Upper lobe of right lung (tissue), 1 donor: ENCODE measurements at regions not wholly inside any gene's neighbourhood (a gene's known extent, or its start where the extent isn't known, plus 50 kb on each side); places are given as distances from the start of the nearest gene placed in this dataset.

ENCODE experiments used
- ATAC-seq: fragments of 200-7000 bp; cut with Tn5 transposase; one replicate; pipeline ENCODE4 v1.9.1; 2020; ENCODE audit warnings: mild to moderate bottlenecking, moderate library complexity
- DNase-seq: peaks from one replicate; pipeline ENCODE4 v3.0.0-alpha.2; 2020
- H3K27ac ChIP-seq: fragments of 200-600 bp; one replicate; pipeline ENCODE4 v1.8.0; 2022
- H3K27me3 ChIP-seq: fragments of 200-600 bp; one replicate; pipeline ENCODE4 v1.8.0; 2022; ENCODE audit warnings: mild to moderate bottlenecking
- H3K36me3 ChIP-seq: fragments of 200-600 bp; one replicate; pipeline ENCODE4 v1.8.0; 2022
- H3K4me1 ChIP-seq: fragments of 200-600 bp; one replicate; pipeline ENCODE4 v1.8.0; 2022
- H3K4me3 ChIP-seq: fragments of 200-600 bp; one replicate; pipeline ENCODE4 v1.8.0; 2022; ENCODE audit warnings: mild to moderate bottlenecking
- H3K9me3 ChIP-seq: fragments of 200-600 bp; one replicate; pipeline ENCODE4 v1.8.0; 2022
- intact Hi-C: fragments of 100-400 bp; cut with DNase I; formaldehyde crosslinking; loops from one replicate; pipeline ENCODE4 v1.11.0; 2022
- TF ChIP-seq, protein P1 (sequence below): fragments of 200-600 bp; IDR thresholded peaks from one replicate; pipeline ENCODE4 v1.8.0; 2022; ENCODE audit warnings: antibody characterized with exemption
- donor health status: DM: no; HTN: yes; CAD: no; lungs with severe emphysema.

DNA sequence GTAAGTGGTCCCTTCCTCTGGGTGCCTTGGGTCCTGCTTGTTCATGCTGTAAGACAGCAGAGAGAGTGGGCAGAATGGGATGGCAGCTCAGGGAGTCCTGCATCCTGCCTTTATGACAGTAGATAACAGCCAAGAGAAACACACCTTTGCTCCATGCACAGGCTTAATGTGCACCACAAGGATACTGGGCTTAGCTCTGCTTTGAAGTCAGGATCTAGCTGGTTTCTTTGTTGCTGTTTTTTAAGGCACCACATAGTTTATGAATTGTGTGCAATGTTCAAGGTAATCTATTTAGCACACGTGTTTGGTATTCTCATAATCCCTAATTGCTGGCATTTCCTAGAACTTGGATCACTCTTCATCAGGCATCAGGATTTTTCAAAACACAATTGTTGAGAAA is 239.5 kb upstream of the DCN start:
- TF ChIP-seq, protein P1, sequence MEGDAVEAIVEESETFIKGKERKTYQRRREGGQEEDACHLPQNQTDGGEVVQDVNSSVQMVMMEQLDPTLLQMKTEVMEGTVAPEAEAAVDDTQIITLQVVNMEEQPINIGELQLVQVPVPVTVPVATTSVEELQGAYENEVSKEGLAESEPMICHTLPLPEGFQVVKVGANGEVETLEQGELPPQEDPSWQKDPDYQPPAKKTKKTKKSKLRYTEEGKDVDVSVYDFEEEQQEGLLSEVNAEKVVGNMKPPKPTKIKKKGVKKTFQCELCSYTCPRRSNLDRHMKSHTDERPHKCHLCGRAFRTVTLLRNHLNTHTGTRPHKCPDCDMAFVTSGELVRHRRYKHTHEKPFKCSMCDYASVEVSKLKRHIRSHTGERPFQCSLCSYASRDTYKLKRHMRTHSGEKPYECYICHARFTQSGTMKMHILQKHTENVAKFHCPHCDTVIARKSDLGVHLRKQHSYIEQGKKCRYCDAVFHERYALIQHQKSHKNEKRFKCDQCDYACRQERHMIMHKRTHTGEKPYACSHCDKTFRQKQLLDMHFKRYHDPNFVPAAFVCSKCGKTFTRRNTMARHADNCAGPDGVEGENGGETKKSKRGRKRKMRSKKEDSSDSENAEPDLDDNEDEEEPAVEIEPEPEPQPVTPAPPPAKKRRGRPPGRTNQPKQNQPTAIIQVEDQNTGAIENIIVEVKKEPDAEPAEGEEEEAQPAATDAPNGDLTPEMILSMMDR, result no peak
- H3K4me1 ChIP-seq, result no peaks in the 10 kb centered on the region
- no peak overlapping the region for H3K4me3 ChIP-seq
- ATAC-seq, result no peak
- H3K27me3 ChIP-seq, result no peaks in the 10 kb centered on the region
- no peaks in the 10 kb centered on the region for H3K9me3 ChIP-seq
- H3K36me3 ChIP-seq, result no peaks in the 10 kb centered on the region
- intact Hi-C loops, result no loop called here
- no peak overlapping the region for H3K27ac ChIP-seq
- no peak for DNase-seq

GRCh38 chr12:91419809-91420208 is 237.2 kb upstream of the DCN start:
- H3K9me3 ChIP-seq, result no peaks in the 10 kb centered on the region
- ATAC-seq (no peak), DNase-seq (no peak)
- no peak overlapping the region for H3K27ac ChIP-seq
- no peaks in the 10 kb centered on the region for H3K36me3 ChIP-seq
- H3K27me3 ChIP-seq, result no peaks in the 10 kb centered on the region
- intact Hi-C loops, result no loop called here
- TF ChIP-seq, protein P1, result no peak
- H3K4me1 ChIP-seq, result no peaks in the 10 kb centered on the region
- no peak overlapping the region for H3K4me3 ChIP-seq

DNA sequence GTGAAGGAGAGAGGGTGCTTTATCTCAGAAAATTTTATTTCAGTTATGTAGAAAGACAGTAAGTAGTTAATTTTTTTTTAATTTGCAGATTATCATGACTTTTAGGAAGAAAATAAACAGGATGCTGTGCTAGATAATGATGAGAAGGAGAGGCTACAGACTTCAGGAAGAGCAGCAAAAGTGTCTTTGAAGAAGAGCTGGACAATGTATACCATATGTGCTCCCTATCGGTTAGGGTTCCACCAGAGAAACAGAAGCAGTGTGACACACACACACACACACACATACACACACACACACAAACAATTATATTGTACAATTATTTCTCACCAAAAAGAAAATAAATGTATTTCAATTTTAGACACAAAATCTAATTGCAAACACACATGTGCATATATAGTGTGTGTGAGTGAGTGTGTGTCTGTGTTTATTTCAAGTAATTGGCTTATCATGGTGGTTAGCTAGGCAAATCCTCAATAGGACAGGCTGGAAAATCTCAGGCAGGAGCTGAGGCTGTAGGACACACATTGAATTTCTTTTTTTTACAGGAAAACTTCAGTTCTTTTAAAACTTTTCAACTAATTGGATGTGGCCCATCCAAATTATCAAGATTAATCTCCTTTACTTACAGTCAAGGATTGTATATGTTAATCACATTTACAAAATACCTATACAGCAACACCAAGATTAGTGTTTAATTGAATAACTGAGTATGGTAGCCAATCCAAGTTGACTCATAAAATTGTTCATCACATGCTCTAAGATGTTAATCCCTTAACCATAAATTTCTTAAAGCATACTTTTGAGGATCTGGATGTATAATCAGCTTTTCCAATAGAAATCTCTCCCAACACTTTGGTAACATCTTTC is 235.8 kb upstream of the DCN start:
- DNase-seq, result no peak
- no peaks in the 10 kb centered on the region for H3K36me3 ChIP-seq
- H3K27ac ChIP-seq, result no peak overlapping the region
- TF ChIP-seq, protein P1, result no peak
- no peak overlapping the region for H3K4me3 ChIP-seq
- no peaks in the 10 kb centered on the region for H3K4me1 ChIP-seq
- H3K9me3 ChIP-seq, result no peaks in the 10 kb centered on the region
- H3K27me3 ChIP-seq, result no peaks in the 10 kb centered on the region
- intact Hi-C loops, result no loop called here
- ATAC-seq, result no peak

GRCh38 chr12:91417650-91418049 is 235.0 kb upstream of the DCN start:
- TF ChIP-seq, protein P1, result no peak
- H3K9me3 ChIP-seq, result no peaks in the 10 kb centered on the region
- H3K4me3 ChIP-seq, result no peak overlapping the region
- ATAC-seq, result no peak
- no peaks in the 10 kb centered on the region for H3K36me3 ChIP-seq
- H3K4me1 ChIP-seq, result no peaks in the 10 kb centered on the region
- no peak for DNase-seq
- intact Hi-C loops, result no loop called here
- H3K27me3 ChIP-seq, result no peaks in the 10 kb centered on the region
- no peak overlapping the region for H3K27ac ChIP-seq

- TF ChIP-seq, protein P1, result no peak
- intact Hi-C loops, result no loop called here
- DNase-seq (no peak), ATAC-seq (no peak)
- H3K9me3 ChIP-seq, result no peaks in the 10 kb centered on the region
- H3K36me3 ChIP-seq, result no peaks in the 10 kb centered on the region
- H3K4me3 ChIP-seq, result no peak overlapping the region
- H3K27me3 ChIP-seq, result no peaks in the 10 kb centered on the region
- H3K4me1 ChIP-seq, result no peaks in the 10 kb centered on the region
- no peak overlapping the region for H3K27ac ChIP-seq
These were observed 232.0 kb upstream of the DCN start for GRCh38 chr12:91414636-91415035.
